HG03039 (cell line): ENCODE measurements at regions not wholly inside any gene's neighbourhood (a gene's known extent, or its start where the extent isn't known, plus 50 kb on each side); places are given as distances from the start of the nearest gene placed in this dataset.

ENCODE experiments used
- ATAC-seq: cut with Tn5 transposase; IDR thresholded peaks from one replicate; pipeline ENCODE4 v1.9.1; 2021; ENCODE audit warnings: mild to moderate bottlenecking, moderate library complexity; ENCODE audit not compliant: unreplicated experiment

GRCh38 chr14:83470466-83470865 is 1936.8 kb upstream of the SEL1L start:
- ATAC-seq, result no peak

GRCh38 chr14:83470959-83471695 is 1937.5 kb upstream of the SEL1L start:
- ATAC-seq, result no peak

GRCh38 chr14:83473416-83474235 is 1940.0 kb upstream of the SEL1L start:
- ATAC-seq, result no peak

GRCh38 chr14:83478741-83479140 is 1945.1 kb upstream of the SEL1L start:
- no peak for ATAC-seq

GRCh38 chr14:83483063-83483462 is 1949.4 kb upstream of the SEL1L start:
- no peak for ATAC-seq

- ATAC-seq, result no peak
These were observed 1951.9 kb upstream of the SEL1L start for GRCh38 chr14:83485591-83485990.

GRCh38 chr14:83491091-83491490 is 1957.4 kb upstream of the SEL1L start:
- no peak for ATAC-seq

- ATAC-seq, result no peak
These were observed 1987.2 kb upstream of the SEL1L start for GRCh38 chr14:83520837-83521236.

- ATAC-seq, result no peak
These were observed 1995.9 kb upstream of the SEL1L start for GRCh38 chr14:83529531-83529930.

- no peak for ATAC-seq
These were observed 1996.2 kb upstream of the FLRT2 start for GRCh38 chr14:83533734-83534133.

- no peak for ATAC-seq
These were observed 1994.9 kb upstream of the FLRT2 start for GRCh38 chr14:83534995-83535394.

GRCh38 chr14:83535444-83535843 is 1994.5 kb upstream of the FLRT2 start:
- no peak for ATAC-seq

- no peak for ATAC-seq
These were observed 1988.8 kb upstream of the FLRT2 start for GRCh38 chr14:83541147-83541546.

- ATAC-seq, result no peak
These were observed 1981.7 kb upstream of the FLRT2 start for GRCh38 chr14:83548061-83548839.

GRCh38 chr14:83556065-83556464 is 1973.9 kb upstream of the FLRT2 start:
- no peak for ATAC-seq

- ATAC-seq, result no peak
These were observed 1973.0 kb upstream of the FLRT2 start for GRCh38 chr14:83556746-83557453.

- no peak for ATAC-seq
These were observed 1971.0 kb upstream of the FLRT2 start for GRCh38 chr14:83558946-83559345.

- ATAC-seq, result no peak
These were observed 1970.2 kb upstream of the FLRT2 start for GRCh38 chr14:83559721-83560120.

GRCh38 chr14:83561261-83561660 is 1968.7 kb upstream of the FLRT2 start:
- ATAC-seq, result no peak

- no peak for ATAC-seq
These were observed 1963.4 kb upstream of the FLRT2 start for GRCh38 chr14:83566567-83566966.

GRCh38 chr14:83568141-83568540 is 1961.8 kb upstream of the FLRT2 start:
- ATAC-seq, result no peak
